ENCODE measurements at regions not wholly inside any gene's neighbourhood (a gene's known extent, or its start where the extent isn't known, plus 50 kb on each side); places are given as distances from the start of the nearest gene placed in this dataset.

DNA sequence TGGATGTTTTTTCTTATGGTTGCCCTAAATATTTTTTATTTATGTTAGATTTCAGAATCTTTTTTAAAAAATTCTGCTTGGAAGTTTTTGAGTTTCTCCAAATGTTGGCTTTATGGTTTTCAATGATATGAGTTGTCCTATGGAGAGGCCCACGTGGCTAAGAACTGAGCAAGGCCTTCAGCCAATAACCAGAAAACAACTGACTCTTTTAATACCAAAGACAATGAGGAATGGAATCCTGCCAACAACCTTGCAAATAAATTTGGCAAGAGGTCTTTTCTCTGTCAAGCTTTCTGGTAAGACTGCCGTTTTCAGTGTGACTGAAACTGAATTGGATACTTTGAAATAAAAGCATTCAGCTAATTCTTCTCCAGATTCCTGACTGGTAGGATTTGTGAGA lies 1740.1 kb upstream of the WWC1 start:
- BruUV-seq (replicated peaks): no TSS peak
- peak; percentile 83 for DNase-seq (ENCODE audit: unreplicated experiment)

GRCh38 chr5:166553778-166554177 lies 1737.7 kb upstream of the WWC1 start:
- H3K27ac Mint-ChIP-seq (ENCODE audit: low read depth, unreplicated experiment): no peak overlapping the region
- BruUV-seq (replicated peaks): no TSS peak
- ChIA-PET CTCF (interaction anchor here (0.9 kb wide), 1 partner anchor 13 kb away, joined by 3 read pairs; no protein-coding TSS in a partner anchor), POLR2A (no interaction called here)
- no peak for TF ChIP-seq CTCF (IDR thresholded peaks at IDR 0.05; ENCODE audit: unreplicated experiment)
- H3K4me3 Mint-ChIP-seq (ENCODE audit: unreplicated experiment): no peak overlapping the region
- intact Hi-C loops (cut with micrococcal nuclease): no loop called here
- no peaks in the 10 kb centered on the region for H3K9me3 Mint-ChIP-seq (ENCODE audit: unreplicated experiment)
- no peaks in the 10 kb centered on the region for H3K36me3 Mint-ChIP-seq (ENCODE audit: insufficient read depth, unreplicated experiment)
- no peak for DNase-seq (ENCODE audit: unreplicated experiment)
- H3K4me1 Mint-ChIP-seq (ENCODE audit: insufficient read depth, unreplicated experiment): peaks cover 7% of the 10 kb centered on the region
- H3K27me3 Mint-ChIP-seq (ENCODE audit: insufficient read depth, unreplicated experiment): no peaks in the 10 kb centered on the region

More for the DNA sequence above, 1740.1 kb upstream of the WWC1 start:
- peaks cover 7% of the 10 kb centered on the region for H3K4me1 Mint-ChIP-seq (ENCODE audit: insufficient read depth, unreplicated experiment)
- intact Hi-C loops (cut with micrococcal nuclease): no loop called here
- H3K27ac Mint-ChIP-seq (ENCODE audit: low read depth, unreplicated experiment): no peak overlapping the region
- no peak overlapping the region for H3K4me3 Mint-ChIP-seq (ENCODE audit: unreplicated experiment)
- CTCF ChIA-PET: interaction anchor here (0.6 to 0.9 kb wide), 2 partner anchors 45 to 216 kb away, joined by 3 read pairs; no protein-coding TSS in a partner anchor
- no peaks in the 10 kb centered on the region for H3K36me3 Mint-ChIP-seq (ENCODE audit: insufficient read depth, unreplicated experiment)
- H3K9me3 Mint-ChIP-seq (ENCODE audit: unreplicated experiment): no peaks in the 10 kb centered on the region
- no peaks in the 10 kb centered on the region for H3K27me3 Mint-ChIP-seq (ENCODE audit: insufficient read depth, unreplicated experiment)
- POLR2A ChIA-PET: interaction anchor here (0.6 to 0.7 kb wide), 2 partner anchors 10 to 32 kb away, joined by 3 to 4 read pairs; no protein-coding TSS in a partner anchor
- TF ChIP-seq CTCF (IDR thresholded peaks at IDR 0.05; ENCODE audit: unreplicated experiment): no peak

- BruUV-seq (replicated peaks): TSS peak; percentile 56
Measured at GRCh38 chr5:166561759-166562158, 1729.7 kb upstream of the WWC1 start.

DNA sequence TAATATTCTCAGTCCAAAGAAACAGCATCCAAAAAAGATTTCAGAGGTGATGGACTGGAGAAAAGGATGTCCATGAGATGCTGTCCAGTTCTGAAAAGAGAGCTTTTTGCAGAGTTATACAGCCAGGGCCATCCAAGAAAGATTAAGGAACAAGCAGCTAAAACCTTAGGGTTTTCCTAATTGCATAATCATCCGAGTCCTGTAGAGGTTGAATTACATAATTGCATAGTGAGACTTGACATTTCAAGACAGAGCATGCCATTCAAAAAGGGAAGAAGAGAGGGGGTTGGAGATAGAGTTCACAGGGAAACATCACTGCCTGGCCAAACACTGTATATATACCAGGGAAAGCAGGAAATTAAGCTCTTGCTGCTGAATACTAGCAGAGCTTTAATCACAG lies 1729.2 kb upstream of the WWC1 start:
- peak overlapping the region; percentile 82 for H3K27ac Mint-ChIP-seq (ENCODE audit: low read depth, unreplicated experiment)
- no peaks in the 10 kb centered on the region for H3K27me3 Mint-ChIP-seq (ENCODE audit: insufficient read depth, unreplicated experiment)
- TF ChIP-seq CTCF (IDR thresholded peaks at IDR 0.05; ENCODE audit: unreplicated experiment): no peak
- ChIA-PET POLR2A (interaction anchor here (0.9 to 1.0 kb wide), 3 partner anchors 20 to 210 kb away, joined by 3 to 6 read pairs (median 3); no protein-coding TSS in a partner anchor), CTCF (interaction anchor here (0.5 to 0.7 kb wide), 3 partner anchors 10 to 54 kb away, joined by 3 to 5 read pairs (median 3); no protein-coding TSS in a partner anchor)
- intact Hi-C loops (cut with micrococcal nuclease): no loop called here
- H3K9me3 Mint-ChIP-seq (ENCODE audit: unreplicated experiment): peaks cover 16% of the 10 kb centered on the region
- H3K4me1 Mint-ChIP-seq (ENCODE audit: insufficient read depth, unreplicated experiment): peaks cover 25% of the 10 kb centered on the region
- peak; percentile 88 for DNase-seq (ENCODE audit: unreplicated experiment)
- no peaks in the 10 kb centered on the region for H3K36me3 Mint-ChIP-seq (ENCODE audit: insufficient read depth, unreplicated experiment)
- peak overlapping the region; percentile 33 for H3K4me3 Mint-ChIP-seq (ENCODE audit: unreplicated experiment)
- no TSS peak for BruUV-seq (replicated peaks)

More at GRCh38 chr5:166561759-166562158, 1729.7 kb upstream of the WWC1 start:
- Mint-ChIP-seq H3K36me3 (ENCODE audit: insufficient read depth, unreplicated experiment) (no peaks in the 10 kb centered on the region), H3K27me3 (ENCODE audit: insufficient read depth, unreplicated experiment) (no peaks in the 10 kb centered on the region), H3K4me3 (ENCODE audit: unreplicated experiment) (peak overlapping the region; percentile 33), H3K9me3 (ENCODE audit: unreplicated experiment) (peaks cover 16% of the 10 kb centered on the region), H3K4me1 (ENCODE audit: insufficient read depth, unreplicated experiment) (peaks cover 25% of the 10 kb centered on the region), H3K27ac (ENCODE audit: low read depth, unreplicated experiment) (peak overlapping the region; percentile 82)
- POLR2A ChIA-PET: interaction anchor here (0.9 to 1.0 kb wide), 3 partner anchors 10 to 210 kb away, joined by 3 to 6 read pairs (median 4); no protein-coding TSS in a partner anchor
- CTCF ChIA-PET: interaction anchor here (0.7 kb wide), 1 partner anchor 45 kb away, joined by 3 read pairs; no protein-coding TSS in a partner anchor
- TF ChIP-seq CTCF (IDR thresholded peaks at IDR 0.05; ENCODE audit: unreplicated experiment): no peak
- DNase-seq (ENCODE audit: unreplicated experiment): peak; percentile 84
- intact Hi-C loops (cut with micrococcal nuclease): no loop called here

Data from MCF 10A (cell line).